Natural killer cell (primary cell): ENCODE measurements at regions not wholly inside any gene's neighbourhood (a gene's known extent, or its start where the extent isn't known, plus 50 kb on each side); places are given as distances from the start of the nearest gene placed in this dataset.

Experiments
- ATAC-seq, 3 donors: fragments of 150-1000 bp in 2 of 3; fragments of 200-7000 bp in 1 of 3; cut with Tn5 transposase; 1 replicate in 1 of 3; 2 replicates in 2 of 3; pipeline ENCODE4 v1.10.0; 2021; ENCODE audit warnings: mild to moderate bottlenecking in 2 of 3, moderate library complexity in 2 of 3
- DNase-seq, 2 donors: peaks; one replicate each; pipeline versions ENCODE4 v3.0.0 to v3.0.0-alpha.2; 2013 to 2021; ENCODE audit warnings: mixed read lengths in 1 of 2
- H3K27ac ChIP-seq: one replicate; pipeline ENCODE4 v1.5.1; 2013; ENCODE audit warnings: mild to moderate bottlenecking, low read length
- H3K27me3 ChIP-seq: one replicate; pipeline ENCODE4 v1.6.1; 2013; ENCODE audit warnings: low read length; ENCODE audit not compliant: control insufficient read depth, insufficient read depth
- H3K36me3 ChIP-seq: one replicate; pipeline ENCODE4 v1.6.1; 2013; ENCODE audit warnings: low read length; ENCODE audit not compliant: control insufficient read depth, insufficient read depth
- H3K4me1 ChIP-seq: one replicate; pipeline ENCODE4 v1.6.1; 2013; ENCODE audit warnings: low read length; ENCODE audit not compliant: control insufficient read depth, insufficient read depth
- H3K4me3 ChIP-seq: one replicate; pipeline ENCODE4 v1.5.1; 2013; ENCODE audit warnings: low read length
- H3K9me3 ChIP-seq: one replicate; pipeline ENCODE4 v1.6.1; 2013; ENCODE audit warnings: low read length; ENCODE audit not compliant: control insufficient read depth, insufficient read depth
- H3K27ac Mint-ChIP-seq, 2 donors: one replicate each; pipeline ENCODE4 v1.8.0; 2022; ENCODE audit warnings: mild to moderate bottlenecking in 2 of 2, mixed read lengths in 2 of 2, moderate library complexity in 1 of 2
- H3K27me3 Mint-ChIP-seq, 2 donors: one replicate each; pipeline ENCODE4 v1.8.0; 2022; ENCODE audit warnings: low read depth in 2 of 2, mixed read lengths in 2 of 2
- H3K36me3 Mint-ChIP-seq: one replicate; pipeline ENCODE4 v1.8.0; 2022; ENCODE audit warnings: mixed read lengths
- H3K4me1 Mint-ChIP-seq, 2 donors: one replicate each; pipeline ENCODE4 v1.8.0; 2022; ENCODE audit warnings: mixed read lengths in 2 of 2
- H3K4me3 Mint-ChIP-seq: one replicate; pipeline ENCODE4 v1.8.0; 2022; ENCODE audit warnings: mild to moderate bottlenecking, moderate library complexity, mixed read lengths
- H3K9me3 Mint-ChIP-seq, 2 donors: one replicate each; pipeline ENCODE4 v1.8.0; 2022; ENCODE audit warnings: mixed read lengths in 2 of 2
- CTCF ChIP-seq: fragments of 200-600 bp; IDR thresholded peaks from one replicate; pipeline ENCODE4 v1.8.0; 2022; ENCODE audit warnings: antibody characterized with exemption
- WGBS: methylation state at CpG from one replicate; pipeline ENCODE4 v1.1.7; 2013; ENCODE audit warnings: missing lambda C conversion rate; ENCODE audit not compliant: insufficient coverage; 5-methylcytosine and 5-hydroxymethylcytosine counted together
- intact Hi-C: fragments of 100-400 bp; cut with micrococcal nuclease; formaldehyde crosslinking; loops from one replicate; pipeline ENCODE4 v1.14.2; 2022

- no peak for TF ChIP-seq CTCF
- Mint-ChIP-seq H3K27ac (no peak overlapping the region), H3K4me3 (no peak overlapping the region), H3K9me3 (no peaks in the 10 kb centered on the region), H3K4me1 (peaks cover 38 to 49% of the 10 kb centered on the region in 2 donors), H3K27me3 (no peaks in the 10 kb centered on the region), H3K36me3 (no peaks in the 10 kb centered on the region)
- H3K4me3 ChIP-seq = no peak overlapping the region
- no peaks in the 10 kb centered on the region for H3K36me3 ChIP-seq
- H3K9me3 ChIP-seq = no peaks in the 10 kb centered on the region
- no peaks in the 10 kb centered on the region for H3K4me1 ChIP-seq
- WGBS = 50% methylated on average over 4 of the region's 5 CpGs
- DNase-seq (no peak), ATAC-seq (no peak)
- no peak overlapping the region for H3K27ac ChIP-seq
- no peaks in the 10 kb centered on the region for H3K27me3 ChIP-seq
- intact Hi-C loops = no loop called here
Observed at GRCh38 chr20:60144974-60145527, 186.8 kb downstream of the CDH26 start.

GRCh38 chr20:60147004-60147403, 188.8 kb downstream of the CDH26 start:
- H3K4me1 Mint-ChIP-seq = peaks cover 19 to 29% of the 10 kb centered on the region in 2 donors
- intact Hi-C loops = no loop called here
- H3K27me3 Mint-ChIP-seq = no peaks in the 10 kb centered on the region
- Histone ChIP-seq H3K4me1 (no peaks in the 10 kb centered on the region), H3K9me3 (no peaks in the 10 kb centered on the region), H3K4me3 (no peak overlapping the region), H3K27me3 (no peaks in the 10 kb centered on the region), H3K36me3 (no peaks in the 10 kb centered on the region), H3K27ac (no peak overlapping the region)
- no peak overlapping the region for H3K27ac Mint-ChIP-seq
- ATAC-seq (no peak), DNase-seq (no peak)
- no peak for TF ChIP-seq CTCF
- no peaks in the 10 kb centered on the region for H3K36me3 Mint-ChIP-seq
- H3K9me3 Mint-ChIP-seq = no peaks in the 10 kb centered on the region
- no peak overlapping the region for H3K4me3 Mint-ChIP-seq
- WGBS = 92% methylated on average over 2 of the region's 2 CpGs

GRCh38 chr20:60148885-60149284, 190.7 kb downstream of the CDH26 start:
- intact Hi-C loops = no loop called here
- ATAC-seq (no peak), DNase-seq (no peak)
- H3K4me3 Mint-ChIP-seq = no peak overlapping the region
- H3K9me3 Mint-ChIP-seq = no peaks in the 10 kb centered on the region
- Histone ChIP-seq H3K9me3 (no peaks in the 10 kb centered on the region), H3K27me3 (no peaks in the 10 kb centered on the region), H3K36me3 (no peaks in the 10 kb centered on the region), H3K27ac (no peak overlapping the region), H3K4me3 (no peak overlapping the region), H3K4me1 (no peaks in the 10 kb centered on the region)
- H3K27ac Mint-ChIP-seq = no peak overlapping the region
- TF ChIP-seq CTCF = no peak
- no peaks in the 10 kb centered on the region for H3K36me3 Mint-ChIP-seq
- H3K27me3 Mint-ChIP-seq = no peaks in the 10 kb centered on the region
- peaks cover 18% of the 10 kb centered on the region in 2 donors for H3K4me1 Mint-ChIP-seq

GRCh38 chr20:60152792-60153191, 194.6 kb downstream of the CDH26 start:
- intact Hi-C loops = no loop called here
- no peaks in the 10 kb centered on the region for H3K27me3 ChIP-seq
- TF ChIP-seq CTCF = no peak
- no peaks in the 10 kb centered on the region for H3K9me3 ChIP-seq
- 93% methylated on average over 2 of the region's 3 CpGs for WGBS
- DNase-seq (no peak), ATAC-seq (no peak)
- Mint-ChIP-seq H3K27me3 (no peaks in the 10 kb centered on the region), H3K4me1 (peaks cover 0 to 6% of the 10 kb centered on the region in 2 donors), H3K36me3 (peaks cover 12% of the 10 kb centered on the region), H3K27ac (no peak overlapping the region), H3K4me3 (no peak overlapping the region), H3K9me3 (no peaks in the 10 kb centered on the region)
- H3K4me3 ChIP-seq = no peak overlapping the region
- no peak overlapping the region for H3K27ac ChIP-seq
- H3K4me1 ChIP-seq = no peaks in the 10 kb centered on the region
- no peaks in the 10 kb centered on the region for H3K36me3 ChIP-seq
